ENCODE measurements at regions not wholly inside any gene's neighbourhood (a gene's known extent, or its start where the extent isn't known, plus 50 kb on each side); places are given as distances from the start of the nearest gene placed in this dataset.

- TF ChIP-seq CTCF (IDR thresholded peaks at IDR 0.05; ENCODE audit: low read depth, low read length, missing control alignments), result no peak
- no peak overlapping the region for H3K27ac ChIP-seq
- H3K36me3 ChIP-seq (replicated peaks), result no peaks in the 10 kb centered on the region
- DNase-seq, result no peak
- H3K27me3 ChIP-seq (replicated peaks), result no peaks in the 10 kb centered on the region
- in situ Hi-C loops (cut with HindIII; ENCODE audit: low pct_ligation_motif_present, low sequenced_read_pairs), result no loop called here
- no peak overlapping the region for H3K4me3 ChIP-seq (ENCODE audit: low read depth, low read length)
These were observed 69.5 kb upstream of the CDK13 start for GRCh38 chr7:39880556-39880955.

GRCh38 chr7:39882148-39882784, 67.8 kb upstream of the CDK13 start:
- DNase-seq, result no peak
- H3K36me3 ChIP-seq (replicated peaks), result no peaks in the 10 kb centered on the region
- no peak overlapping the region for H3K4me3 ChIP-seq (ENCODE audit: low read depth, low read length)
- no peak for TF ChIP-seq CTCF (IDR thresholded peaks at IDR 0.05; ENCODE audit: low read depth, low read length, missing control alignments)
- H3K27me3 ChIP-seq (replicated peaks), result no peaks in the 10 kb centered on the region
- H3K27ac ChIP-seq, result no peak overlapping the region
- in situ Hi-C loops (cut with HindIII; ENCODE audit: low pct_ligation_motif_present, low sequenced_read_pairs), result no loop called here

- no peak for DNase-seq
- Histone ChIP-seq H3K36me3 (replicated peaks) (no peaks in the 10 kb centered on the region), H3K27me3 (replicated peaks) (no peaks in the 10 kb centered on the region), H3K27ac (no peak overlapping the region), H3K4me3 (ENCODE audit: low read depth, low read length) (no peak overlapping the region)
- in situ Hi-C loops (cut with HindIII; ENCODE audit: low pct_ligation_motif_present, low sequenced_read_pairs), result no loop called here
- no peak for TF ChIP-seq CTCF (IDR thresholded peaks at IDR 0.05; ENCODE audit: low read depth, low read length, missing control alignments)
These were observed 66.2 kb upstream of the CDK13 start for GRCh38 chr7:39883812-39884390.

GRCh38 chr7:39888171-39888853, 61.7 kb upstream of the CDK13 start:
- TF ChIP-seq CTCF (IDR thresholded peaks at IDR 0.05; ENCODE audit: low read depth, low read length, missing control alignments), result no peak
- no peaks in the 10 kb centered on the region for H3K36me3 ChIP-seq (replicated peaks)
- DNase-seq, result no peak
- in situ Hi-C loops (cut with HindIII; ENCODE audit: low pct_ligation_motif_present, low sequenced_read_pairs), result no loop called here
- H3K4me3 ChIP-seq (ENCODE audit: low read depth, low read length), result no peak overlapping the region
- no peak overlapping the region for H3K27ac ChIP-seq
- H3K27me3 ChIP-seq (replicated peaks), result no peaks in the 10 kb centered on the region

- in situ Hi-C loops (cut with HindIII; ENCODE audit: low pct_ligation_motif_present, low sequenced_read_pairs), result no loop called here
- Histone ChIP-seq H3K27me3 (replicated peaks) (no peaks in the 10 kb centered on the region), H3K27ac (no peak overlapping the region), H3K4me3 (ENCODE audit: low read depth, low read length) (no peak overlapping the region), H3K36me3 (replicated peaks) (no peaks in the 10 kb centered on the region)
- no peak for TF ChIP-seq CTCF (IDR thresholded peaks at IDR 0.05; ENCODE audit: low read depth, low read length, missing control alignments)
- no peak for DNase-seq
These were observed 59.6 kb upstream of the CDK13 start for GRCh38 chr7:39890411-39890810.

Measured in brain microvascular endothelial cell (primary cell).